NT2/D1 (cell line): ENCODE measurements at regions not wholly inside any gene's neighbourhood (a gene's known extent, or its start where the extent isn't known, plus 50 kb on each side); places are given as distances from the start of the nearest gene placed in this dataset.
"Not testable (repeated sequence)": the region's sequence is repeated elsewhere in the genome, so short reads cannot be mapped to it uniquely, and the experiment has no call there.

Experiments
- DNase-seq: peaks from one replicate; pipeline ENCODE4 v3.0.0-alpha.2; 2011; ENCODE audit warnings: low read depth, low spot score
- H3K27me3 ChIP-seq: 2 replicates; pipeline ENCODE4 v1.6.0; 2011; ENCODE audit warnings: mild to moderate bottlenecking; ENCODE audit not compliant: insufficient read length, insufficient read depth
- H3K36me3 ChIP-seq: 2 replicates; pipeline ENCODE4 v1.6.1; 2011; ENCODE audit warnings: mild to moderate bottlenecking, low read length, mixed read lengths; ENCODE audit not compliant: insufficient read depth, insufficient read length
- H3K4me1 ChIP-seq: 2 replicates; pipeline ENCODE4 v1.5.1; 2011; ENCODE audit not compliant: insufficient read depth, insufficient read length
- H3K4me3 ChIP-seq: 2 replicates; pipeline ENCODE4 v1.5.1; 2011; ENCODE audit warnings: low read depth; ENCODE audit not compliant: insufficient read length
- H3K9ac ChIP-seq: 2 replicates; pipeline ENCODE4 v1.6.0; 2011; ENCODE audit warnings: low read depth; ENCODE audit not compliant: insufficient read length
- H3K9me3 ChIP-seq: 2 replicates; pipeline ENCODE4 v1.5.1; 2011; ENCODE audit warnings: mild to moderate bottlenecking, low read length; ENCODE audit not compliant: insufficient read depth
- SUZ12 ChIP-seq: IDR thresholded peaks from 2 replicates; pipeline ENCODE4 v1.6.1; 2011; ENCODE audit not compliant: insufficient read length, insufficient read depth; ENCODE audit errors: extremely low read depth
- YY1 ChIP-seq: IDR thresholded peaks from 2 replicates; pipeline ENCODE4 v1.6.1; 2011; ENCODE audit not compliant: insufficient read length, insufficient read depth
- ZNF274 ChIP-seq: IDR thresholded peaks from 2 replicates; pipeline ENCODE4 v1.6.1; 2011; ENCODE audit warnings: mild to moderate bottlenecking, low read depth, low read length

DNA sequence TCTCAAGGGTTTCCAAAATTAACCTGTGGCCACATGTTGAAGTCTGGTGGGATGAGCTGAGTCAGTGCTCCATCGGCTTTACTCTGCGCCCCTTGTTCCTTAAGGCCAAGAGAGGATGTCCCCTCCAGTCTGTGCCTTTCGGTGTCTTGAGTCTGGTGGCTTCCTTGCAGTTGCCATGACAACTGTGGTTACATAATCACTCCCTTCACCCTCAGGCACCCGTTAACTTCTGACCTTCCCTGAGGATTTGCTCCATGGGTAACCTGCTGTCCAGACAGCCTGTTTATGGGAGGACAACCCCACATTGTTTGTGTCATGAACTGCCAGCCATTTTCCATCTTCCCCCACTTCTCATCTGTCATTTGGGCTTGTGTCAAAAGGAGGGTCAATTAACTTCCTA, 401.1 kb upstream of the LCORL start:
- no peaks in the 10 kb centered on the region for H3K36me3 ChIP-seq
- H3K9ac ChIP-seq = no peak overlapping the region
- H3K4me1 ChIP-seq = no peaks in the 10 kb centered on the region
- no peak overlapping the region for H3K4me3 ChIP-seq
- TF ChIP-seq ZNF274 (no peak), SUZ12 (no peak), YY1 (no peak)
- no peak for DNase-seq
- no peaks in the 10 kb centered on the region for H3K9me3 ChIP-seq
- no peaks in the 10 kb centered on the region for H3K27me3 ChIP-seq

DNA sequence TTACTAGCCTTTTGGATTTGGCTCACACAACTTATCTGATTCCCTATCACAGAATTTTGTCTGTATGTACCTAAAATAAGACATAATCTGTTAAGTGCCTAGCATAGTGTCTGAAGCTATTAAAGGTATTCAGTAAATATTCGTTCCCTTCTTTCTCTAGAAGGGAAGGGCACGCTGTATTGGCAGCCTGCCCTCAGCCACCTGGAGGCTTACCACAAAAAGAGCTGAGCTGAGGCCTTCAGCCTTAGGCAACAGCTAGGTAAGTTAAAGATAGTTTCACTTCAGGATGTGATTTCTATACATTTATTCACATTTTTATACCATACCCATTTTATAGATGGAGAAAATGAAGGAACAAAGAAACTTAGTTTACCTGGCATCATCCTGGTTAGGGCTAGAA, 400.0 kb upstream of the LCORL start:
- H3K4me3 ChIP-seq = no peak overlapping the region
- no peak overlapping the region for H3K9ac ChIP-seq
- TF ChIP-seq YY1 (no peak), ZNF274 (no peak), SUZ12 (no peak)
- no peak for DNase-seq
- H3K9me3 ChIP-seq = no peaks in the 10 kb centered on the region
- H3K36me3 ChIP-seq = no peaks in the 10 kb centered on the region
- no peaks in the 10 kb centered on the region for H3K4me1 ChIP-seq
- no peaks in the 10 kb centered on the region for H3K27me3 ChIP-seq

DNA sequence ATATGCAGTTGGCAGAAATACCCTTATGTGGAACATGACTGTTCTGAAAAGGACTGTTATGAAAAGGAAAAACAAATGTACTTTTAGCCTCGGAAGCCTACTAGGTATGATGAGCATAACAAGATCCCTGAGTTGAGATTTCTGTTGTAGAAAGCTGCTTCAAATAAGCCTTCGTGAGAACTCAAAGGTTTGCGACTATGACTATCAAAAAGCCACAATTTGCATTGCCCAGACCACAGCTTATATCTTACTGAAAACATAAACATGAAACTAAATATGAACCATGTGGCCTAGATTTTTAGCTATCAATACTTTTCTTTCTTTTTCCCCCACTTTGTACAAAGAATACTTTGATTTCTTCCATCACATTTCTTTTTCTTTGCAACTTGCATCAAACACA, 398.2 kb upstream of the LCORL start:
- H3K27me3 ChIP-seq = no peaks in the 10 kb centered on the region
- H3K4me3 ChIP-seq = no peak overlapping the region
- H3K9ac ChIP-seq = no peak overlapping the region
- no peaks in the 10 kb centered on the region for H3K4me1 ChIP-seq
- no peaks in the 10 kb centered on the region for H3K9me3 ChIP-seq
- TF ChIP-seq SUZ12 = no peak
- TF ChIP-seq ZNF274 = no peak
- no peak for TF ChIP-seq YY1
- H3K36me3 ChIP-seq = no peaks in the 10 kb centered on the region
- no peak for DNase-seq

DNA sequence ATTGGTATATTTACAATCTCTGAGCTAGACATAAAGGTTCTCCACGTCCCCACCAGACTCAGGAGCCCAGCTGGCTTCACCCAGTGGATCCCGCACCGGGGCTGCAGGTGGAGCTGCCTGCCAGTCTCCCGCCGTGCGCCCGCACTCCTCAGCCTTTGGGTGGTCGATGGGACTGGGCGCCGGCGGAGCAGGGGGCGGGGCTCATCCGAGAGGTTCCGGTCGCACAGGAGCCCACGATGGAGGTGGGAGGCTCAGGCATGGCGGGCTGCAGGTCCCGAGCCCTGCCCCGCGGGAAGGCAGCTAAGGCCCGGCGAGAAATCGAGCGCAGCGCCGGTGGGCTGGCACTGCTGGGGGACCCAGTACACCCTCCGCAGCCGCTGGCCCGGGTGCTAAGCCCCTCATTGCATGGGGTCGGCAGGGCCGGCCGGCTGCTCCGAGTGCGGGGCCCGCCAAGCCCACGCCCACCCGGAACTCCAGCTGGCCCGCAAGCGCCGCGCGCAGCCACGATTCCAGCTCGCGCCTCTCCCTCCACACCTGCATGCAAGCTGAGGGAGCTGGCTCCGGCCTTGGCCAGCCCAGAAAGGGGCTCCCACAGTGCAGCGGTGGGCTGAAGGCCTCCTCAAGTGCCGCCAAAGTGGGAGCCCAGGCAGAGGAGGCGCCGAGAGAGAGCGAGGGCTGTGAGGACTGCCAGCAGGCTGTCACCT, 396.8 kb upstream of the LCORL start:
- H3K27me3 ChIP-seq, H3K9ac ChIP-seq, H3K4me1 ChIP-seq, H3K9me3 ChIP-seq, H3K36me3 ChIP-seq, H3K4me3 ChIP-seq, DNase-seq: not testable (repeated sequence)

DNA sequence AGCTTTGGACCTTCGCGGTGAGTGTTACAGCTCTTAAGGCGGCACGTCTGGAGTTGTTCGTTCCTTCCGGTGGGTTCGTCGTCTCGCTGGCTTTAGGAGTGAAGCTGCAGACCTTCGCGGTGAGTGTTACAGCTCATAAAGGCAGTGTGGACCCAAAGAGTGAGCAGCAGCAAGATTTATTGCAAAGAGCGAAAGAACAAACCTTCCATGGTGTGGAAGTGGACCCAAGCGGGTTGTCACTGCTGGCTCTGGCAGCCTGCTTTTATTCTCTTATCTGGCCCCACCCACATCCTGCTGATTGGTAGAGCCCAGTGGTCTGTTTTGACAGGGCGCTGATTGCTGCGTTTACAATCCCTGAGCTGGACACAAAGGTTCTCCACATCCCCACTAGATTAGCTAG, 396.1 kb upstream of the LCORL start:
- H3K36me3 ChIP-seq, H3K9me3 ChIP-seq, H3K9ac ChIP-seq, DNase-seq, H3K4me1 ChIP-seq, H3K27me3 ChIP-seq, H3K4me3 ChIP-seq: not testable (repeated sequence)

DNA sequence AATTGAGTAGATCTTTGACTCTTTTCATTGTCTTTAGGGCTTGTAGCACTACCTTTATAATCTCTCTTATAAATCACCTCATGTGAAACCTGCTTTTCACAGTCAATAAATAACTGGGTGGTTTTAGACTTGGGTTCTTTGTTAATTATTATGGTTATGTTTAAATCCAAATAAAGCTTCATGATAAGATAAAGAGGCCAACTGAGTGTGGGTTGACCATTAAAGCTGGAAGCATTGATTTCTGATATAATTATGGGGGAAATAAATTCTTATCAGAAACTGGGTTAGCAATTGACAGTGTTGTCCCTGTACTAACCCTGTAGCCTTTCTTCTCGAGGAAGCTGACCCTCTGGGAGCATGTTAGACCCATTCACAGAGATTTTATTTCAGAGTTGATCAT, 384.7 kb upstream of the LCORL start:
- Histone ChIP-seq H3K4me3 (no peak overlapping the region), H3K9me3 (no peaks in the 10 kb centered on the region), H3K36me3 (no peaks in the 10 kb centered on the region), H3K9ac (no peak overlapping the region), H3K27me3 (no peaks in the 10 kb centered on the region), H3K4me1 (no peaks in the 10 kb centered on the region)
- TF ChIP-seq YY1 = no peak
- no peak for DNase-seq

DNA sequence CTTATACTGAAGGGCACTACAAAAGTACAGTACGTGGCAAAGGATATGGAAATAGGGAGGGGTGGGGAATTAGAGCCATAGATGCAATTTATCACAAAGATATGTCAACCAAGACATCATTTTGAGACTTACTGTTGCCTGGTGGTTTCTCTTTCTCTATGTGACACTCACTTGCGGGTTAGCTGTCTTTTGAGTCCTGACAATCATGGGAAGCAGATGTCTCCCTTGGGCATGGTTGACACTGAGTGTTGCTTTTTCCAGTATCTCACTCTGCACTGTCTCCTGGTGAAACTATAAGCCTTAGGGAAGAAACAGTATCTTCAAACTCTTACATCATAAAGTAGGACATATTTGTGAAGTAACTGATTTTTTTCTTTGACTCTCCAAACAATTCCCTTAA, 383.5 kb upstream of the LCORL start:
- no peak overlapping the region for H3K4me3 ChIP-seq
- no peaks in the 10 kb centered on the region for H3K36me3 ChIP-seq
- no peaks in the 10 kb centered on the region for H3K9me3 ChIP-seq
- no peaks in the 10 kb centered on the region for H3K4me1 ChIP-seq
- TF ChIP-seq SUZ12 (no peak), ZNF274 (no peak), YY1 (no peak)
- H3K27me3 ChIP-seq = no peaks in the 10 kb centered on the region
- H3K9ac ChIP-seq = no peak overlapping the region
- DNase-seq = no peak

DNA sequence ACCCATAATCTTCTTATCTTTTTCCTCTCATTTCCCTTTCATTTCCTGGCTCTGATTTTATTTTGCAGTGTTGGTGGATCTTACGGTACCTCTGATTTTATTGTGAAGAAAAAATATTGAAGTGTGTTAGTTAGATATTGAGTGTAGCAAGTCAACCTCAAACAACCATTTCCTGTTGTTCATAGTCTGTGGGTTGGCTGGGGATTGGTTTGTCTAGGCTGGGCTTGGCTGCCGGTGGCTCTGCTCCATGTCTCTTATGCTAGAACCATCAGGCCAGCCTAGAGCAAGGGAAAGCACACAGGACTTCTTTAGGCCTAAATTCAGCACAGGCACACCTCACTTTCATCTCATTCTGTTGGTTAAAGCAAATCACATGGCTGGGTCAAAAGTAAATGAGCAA, 383.1 kb upstream of the LCORL start:
- DNase-seq = no peak
- TF ChIP-seq SUZ12 (no peak), ZNF274 (no peak), YY1 (no peak)
- H3K9ac ChIP-seq = no peak overlapping the region
- no peak overlapping the region for H3K4me3 ChIP-seq
- H3K9me3 ChIP-seq = no peaks in the 10 kb centered on the region
- H3K4me1 ChIP-seq = no peaks in the 10 kb centered on the region
- H3K27me3 ChIP-seq = no peaks in the 10 kb centered on the region
- H3K36me3 ChIP-seq = no peaks in the 10 kb centered on the region
